NT2/D1 (cell line): ENCODE measurements at regions not wholly inside any gene's neighbourhood (a gene's known extent, or its start where the extent isn't known, plus 50 kb on each side); places are given as distances from the start of the nearest gene placed in this dataset.

Experiments used
- SUZ12 ChIP-seq: IDR thresholded peaks from 2 replicates; pipeline ENCODE4 v1.6.1; 2011; ENCODE audit not compliant: insufficient read length, insufficient read depth; ENCODE audit errors: extremely low read depth
- ZNF274 ChIP-seq: IDR thresholded peaks from 2 replicates; pipeline ENCODE4 v1.6.1; 2011; ENCODE audit warnings: mild to moderate bottlenecking, low read depth, low read length

- TF ChIP-seq ZNF274 (no peak), SUZ12 (no peak)
Measured at GRCh38 chrX:35741142-35741541, 57.0 kb upstream of the MAGEB16 start.
